Transverse colon (tissue), 4 donors: ENCODE measurements at regions not wholly inside any gene's neighbourhood (a gene's known extent, or its start where the extent isn't known, plus 50 kb on each side); places are given as distances from the start of the nearest gene placed in this dataset.

Experiments used
- DNase-seq: peaks from one replicate; pipeline ENCODE4 v3.0.0-alpha.2; 2019
- H3K27ac ChIP-seq, 4 donors: fragments of 200-600 bp; sonication (generic); 2 replicates each; pipeline ENCODE4 v1.5.1; 2016 to 2018; ENCODE audit warnings: inconsistent platforms in 4 of 4
- H3K27me3 ChIP-seq: fragments of 200-600 bp; sonication (generic); 2 replicates; pipeline ENCODE4 v1.5.1; 2017; ENCODE audit warnings: inconsistent platforms
- H3K36me3 ChIP-seq, 4 donors: fragments of 200-600 bp; sonication (generic); 2 replicates each; pipeline ENCODE4 v1.5.1; 2017 to 2019; ENCODE audit warnings: inconsistent platforms in 4 of 4
- H3K4me1 ChIP-seq, 4 donors: fragments of 200-600 bp; sonication (generic); 2 replicates each; pipeline ENCODE4 v1.5.1; 2017 to 2020; ENCODE audit warnings: inconsistent platforms in 4 of 4
- H3K4me3 ChIP-seq, 4 donors: fragments of 200-600 bp; sonication (generic); 1 replicate in 1 of 4; 2 replicates in 3 of 4; pipeline versions ENCODE4 v1.5.1 to v1.6.1; 2017 to 2019; ENCODE audit warnings: inconsistent platforms in 4 of 4
- H3K9me3 ChIP-seq, 2 donors: fragments of 200-600 bp; sonication (generic); 2 replicates each; pipeline ENCODE4 v1.5.1; 2017 to 2019; ENCODE audit warnings: inconsistent platforms in 2 of 2
- CTCF ChIP-seq, 5 experiments: fragments of 200-600 bp in 3 of 5; fragments of 450-650 bp in 2 of 5; sonication (generic) in 3 of 5; IDR thresholded peaks; 1 replicate in 2 of 5; 2 replicates in 3 of 5; pipeline ENCODE4 v1.5.1; 2016 to 2017; ENCODE audit warnings: antibody characterized with exemption in 5 of 5, inconsistent platforms in 3 of 5, mild to moderate bottlenecking in 2 of 5, moderate library complexity in 1 of 5
- EP300 ChIP-seq: sonication (generic); formaldehyde crosslinking; IDR thresholded peaks from one replicate; pipeline ENCODE4 v1.6.1; 2017; ENCODE audit warnings: antibody characterized with exemption, low read depth
- POLR2A ChIP-seq: fragments of 450-650 bp; IDR thresholded peaks from one replicate; pipeline ENCODE4 v1.6.1; 2016; ENCODE audit warnings: antibody characterized with exemption, mild to moderate bottlenecking, moderate library complexity
- POLR2AphosphoS5 ChIP-seq, 3 donors: sonication (generic); formaldehyde crosslinking; IDR thresholded peaks; one replicate each; pipeline ENCODE4 v1.6.1; 2016; ENCODE audit warnings: antibody characterized with exemption in 3 of 3
- WGBS, 2 donors: methylation state at CpG; one replicate each; pipeline ENCODE4 v1.1.5; 2018; ENCODE audit warnings: low coverage in 1 of 2; 5-methylcytosine and 5-hydroxymethylcytosine counted together
- in situ Hi-C, 4 donors: fragments of 200-750 bp; cut with MboI; loops; one replicate each; pipeline versions ENCODE4 v1.15.0 to v1.15.1; 2017; ENCODE audit warnings: low sequenced_read_pairs in 3 of 4, low pct_ligation_motif_present in 1 of 4, low pct_unique_long_range_greater_than_20kb in 1 of 4
- intact Hi-C: fragments of 100-400 bp; cut with DNase I; formaldehyde crosslinking; loops from one replicate; pipeline ENCODE4 v1.15.1; 2023; ENCODE audit warnings: low total_unique reads

- no peaks in the 10 kb centered on the region for H3K27me3 ChIP-seq
- H3K9me3 ChIP-seq: no peaks in the 10 kb centered on the region
- in situ Hi-C loops: no loop called here
- H3K4me3 ChIP-seq: no peak overlapping the region
- no peak overlapping the region for H3K27ac ChIP-seq
- no peak for TF ChIP-seq CTCF (IDR thresholded peaks at IDR 0.05)
- TF ChIP-seq POLR2AphosphoS5 (IDR thresholded peaks at IDR 0.05): no peak
- no peak for TF ChIP-seq EP300
- no peak for TF ChIP-seq POLR2A
- 79% methylated on average over 5 to 6 of the region's 6 CpGs for WGBS, 2 donors
- H3K36me3 ChIP-seq: no peaks in the 10 kb centered on the region
- intact Hi-C loops: no loop called here
- no peaks in the 10 kb centered on the region for H3K4me1 ChIP-seq
- DNase-seq: no peak
These were observed 61.4 kb upstream of the ST8SIA2 start for GRCh38 chr15:92332125-92332899.

GRCh38 chr15:92333709-92334108 is 60.0 kb upstream of the ST8SIA2 start:
- intact Hi-C loops (no loop called here), in situ Hi-C loops (no loop called here)
- 42% methylated on average over 2 of the region's 2 CpGs; no CpG with 5 or more reads in 1 of the 2 donors for WGBS, 2 donors
- no peak overlapping the region for H3K27ac ChIP-seq
- no peak for TF ChIP-seq CTCF (IDR thresholded peaks at IDR 0.05)
- TF ChIP-seq POLR2AphosphoS5 (IDR thresholded peaks at IDR 0.05): no peak
- TF ChIP-seq POLR2A: no peak
- no peak for TF ChIP-seq EP300
- H3K4me1 ChIP-seq: no peaks in the 10 kb centered on the region
- H3K27me3 ChIP-seq: no peaks in the 10 kb centered on the region
- H3K4me3 ChIP-seq: no peak overlapping the region
- no peak for DNase-seq
- no peaks in the 10 kb centered on the region for H3K9me3 ChIP-seq
- H3K36me3 ChIP-seq: no peaks in the 10 kb centered on the region

- Histone ChIP-seq H3K36me3 (no peaks in the 10 kb centered on the region), H3K4me3 (no peak overlapping the region), H3K27me3 (no peaks in the 10 kb centered on the region), H3K4me1 (no peaks in the 10 kb centered on the region), H3K9me3 (no peaks in the 10 kb centered on the region), H3K27ac (no peak overlapping the region)
- no peak for DNase-seq
- in situ Hi-C loops: no loop called here
- intact Hi-C loops: no loop called here
- TF ChIP-seq CTCF (IDR thresholded peaks at IDR 0.05) (no peak), POLR2A (no peak), POLR2AphosphoS5 (IDR thresholded peaks at IDR 0.05) (no peak), EP300 (no peak)
- WGBS, 2 donors: 27 to 57% methylated on average over 1 of the region's 2 CpGs
These were observed 57.2 kb upstream of the ST8SIA2 start for GRCh38 chr15:92336419-92336987.

GRCh38 chr15:92339361-92339760 is 54.3 kb upstream of the ST8SIA2 start:
- H3K27me3 ChIP-seq: peaks cover 5% of the 10 kb centered on the region
- intact Hi-C loops: no loop called here
- TF ChIP-seq EP300: no peak
- TF ChIP-seq POLR2A: no peak
- no peak for TF ChIP-seq POLR2AphosphoS5 (IDR thresholded peaks at IDR 0.05)
- TF ChIP-seq CTCF (IDR thresholded peaks at IDR 0.05): no peak
- 82% methylated on average over 3 of the region's 3 CpGs; no CpG with 5 or more reads in 1 of the 2 donors for WGBS, 2 donors
- no peak overlapping the region for H3K27ac ChIP-seq
- H3K4me1 ChIP-seq: no peaks in the 10 kb centered on the region
- H3K36me3 ChIP-seq: no peaks in the 10 kb centered on the region
- no peak for DNase-seq
- H3K9me3 ChIP-seq: no peaks in the 10 kb centered on the region
- in situ Hi-C loops: no loop called here
- H3K4me3 ChIP-seq: no peak overlapping the region
